HG02973 (cell line): ENCODE measurements at regions not wholly inside any gene's neighbourhood (a gene's known extent, or its start where the extent isn't known, plus 50 kb on each side); places are given as distances from the start of the nearest gene placed in this dataset.
A peak's percentile ranks its signal among the peaks of the same experiment; 100 is the strongest.

Experiments used
- ATAC-seq: cut with Tn5 transposase; IDR thresholded peaks from one replicate; pipeline ENCODE4 v1.9.1; 2021; ENCODE audit warnings: moderate library complexity; ENCODE audit not compliant: unreplicated experiment

DNA sequence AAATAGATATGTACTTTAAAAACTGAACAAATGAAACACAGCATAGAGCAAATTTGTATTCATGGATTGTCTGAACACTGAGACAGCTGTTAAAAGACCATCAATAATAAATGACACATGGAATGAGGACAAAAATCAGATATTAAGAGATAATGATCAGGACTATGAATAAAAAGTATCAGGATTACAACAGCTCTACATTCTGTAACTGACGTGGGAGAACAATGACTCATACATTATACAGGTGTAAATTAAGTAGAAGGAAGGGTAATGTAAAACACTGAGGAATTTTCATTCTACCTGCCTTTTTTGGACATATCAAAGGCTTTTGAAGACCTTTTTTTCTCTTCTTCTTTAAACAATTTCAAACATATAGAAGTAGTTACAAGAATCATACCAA is 310.9 kb upstream of the ANO3 start:
- ATAC-seq = no peak

DNA sequence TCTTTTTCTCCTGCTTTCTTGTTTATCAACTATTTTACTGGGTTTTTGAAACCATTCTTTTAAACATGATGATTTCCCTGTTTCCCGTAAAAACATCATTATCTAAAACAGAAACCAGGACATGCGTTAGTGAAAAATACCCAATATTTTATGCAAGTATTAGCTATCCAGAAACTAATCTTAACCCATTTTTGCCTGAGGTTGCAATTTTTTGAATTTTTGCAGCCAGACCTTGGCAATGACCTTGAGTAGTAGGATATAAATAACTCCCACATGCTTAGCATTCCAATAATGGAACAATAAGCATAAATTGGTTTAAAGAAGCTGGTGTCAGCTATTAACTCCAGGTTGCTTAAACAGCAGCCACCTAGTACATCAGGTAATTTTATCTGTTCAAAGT is 308.9 kb upstream of the ANO3 start:
- no peak for ATAC-seq

DNA sequence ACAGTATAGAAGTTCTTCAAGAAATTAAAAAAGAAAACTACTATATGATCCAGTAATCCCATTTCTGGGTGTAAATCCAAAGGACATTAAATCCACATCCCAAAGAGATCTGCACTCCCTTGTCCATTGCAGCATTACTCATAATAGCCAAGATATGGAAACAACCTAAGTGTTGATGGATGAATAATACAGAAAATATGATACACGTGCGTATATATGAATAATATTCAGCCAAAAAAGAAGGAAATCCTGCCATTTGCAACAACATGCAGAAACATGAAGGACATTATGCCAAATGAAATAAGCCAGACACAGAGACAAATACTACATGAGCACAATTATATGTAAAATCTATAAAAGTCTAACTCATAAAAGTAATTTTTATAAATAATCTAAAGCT is 306.3 kb upstream of the ANO3 start:
- ATAC-seq = no peak

GRCh38 chr11:26026078-26026477 is 305.9 kb upstream of the ANO3 start:
- ATAC-seq = no peak

GRCh38 chr11:26027887-26028286 is 304.0 kb upstream of the ANO3 start:
- ATAC-seq = no peak

- no peak for ATAC-seq
Observed at GRCh38 chr11:26028393-26028911, 303.5 kb upstream of the ANO3 start.

DNA sequence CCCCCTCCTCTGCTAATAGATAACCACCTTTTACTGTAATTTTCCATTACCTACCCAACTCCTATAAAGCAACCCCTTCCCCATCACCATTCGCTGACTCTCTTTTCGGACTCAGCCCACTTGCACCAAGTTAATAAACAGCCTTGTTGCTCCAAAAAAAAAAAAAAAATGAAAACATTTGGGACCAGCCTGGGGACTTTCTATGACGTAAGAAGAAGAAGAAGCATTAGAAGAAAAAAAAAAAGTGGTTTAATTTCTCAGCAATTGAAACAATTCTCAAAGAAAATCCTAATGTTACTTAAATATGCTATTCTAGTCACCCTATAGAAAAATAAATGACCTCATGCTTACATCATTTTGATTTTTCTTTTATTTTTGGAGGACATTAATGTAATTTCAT is 301.5 kb upstream of the ANO3 start:
- no peak for ATAC-seq

GRCh38 chr11:26032241-26032640 is 299.7 kb upstream of the ANO3 start:
- ATAC-seq = no peak

DNA sequence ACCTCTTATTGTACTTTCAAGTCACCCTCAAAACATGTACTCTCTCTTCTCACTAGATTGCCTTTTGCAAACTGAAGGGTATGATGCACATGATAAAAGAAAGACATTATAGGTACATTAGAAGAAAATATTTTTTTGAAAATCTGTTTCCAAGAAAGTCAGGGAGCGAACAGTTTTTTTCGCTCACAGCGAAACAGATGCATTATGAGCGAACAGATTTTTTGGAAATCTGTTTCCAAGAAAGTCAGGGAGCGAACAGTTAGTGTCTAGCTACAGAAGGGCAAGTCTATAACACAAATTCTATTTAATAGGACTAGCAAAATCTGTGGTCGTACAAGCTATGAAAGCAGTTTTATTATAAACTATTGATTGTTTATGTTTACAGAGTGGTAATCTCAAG is 296.2 kb upstream of the ANO3 start:
- ATAC-seq = no peak

DNA sequence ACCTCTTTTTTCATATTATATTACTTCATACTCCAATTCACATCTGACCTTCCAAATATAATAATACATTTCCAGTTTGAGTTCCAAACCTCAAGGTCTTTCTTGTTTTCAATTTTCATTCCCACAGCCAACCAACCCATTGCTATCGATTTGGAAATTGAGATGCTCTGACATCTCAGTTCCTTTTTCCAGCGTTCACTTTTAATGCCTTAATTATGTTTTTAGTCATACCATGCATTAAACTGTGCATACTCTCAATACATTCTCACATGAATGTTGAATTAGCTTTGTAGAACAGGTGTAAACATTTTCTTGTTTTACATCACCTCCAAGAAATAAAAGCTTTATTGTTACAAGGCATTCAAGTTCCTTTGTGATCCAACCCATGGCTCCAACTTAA is 294.2 kb upstream of the ANO3 start:
- ATAC-seq = no peak

- ATAC-seq = no peak
Observed at GRCh38 chr11:26040339-26040738, 291.6 kb upstream of the ANO3 start.

DNA sequence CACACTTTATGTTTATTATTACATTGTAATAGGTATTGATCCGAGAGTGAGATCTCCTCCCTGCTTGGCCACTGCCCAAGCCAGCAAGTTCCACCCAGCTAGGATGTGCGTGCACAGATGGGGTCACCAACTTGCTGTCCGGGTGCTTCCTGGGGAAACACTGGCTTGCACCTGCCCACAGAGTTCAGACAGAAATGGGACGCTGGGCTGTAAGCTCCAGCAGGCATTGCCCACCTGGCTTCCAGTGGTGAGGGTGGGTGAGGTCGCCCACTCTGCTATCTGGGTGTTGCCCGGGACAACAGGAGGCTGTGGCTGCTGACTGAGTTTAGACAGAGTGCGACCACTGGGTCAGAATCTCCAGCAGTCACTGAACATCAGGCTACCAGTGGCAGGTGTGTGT is 289.8 kb upstream of the ANO3 start:
- ATAC-seq = no peak

GRCh38 chr11:26043665-26044064 is 288.3 kb upstream of the ANO3 start:
- peak; percentile 76 for ATAC-seq

- ATAC-seq = no peak
Observed at GRCh38 chr11:26044389-26044788, 287.5 kb upstream of the ANO3 start.

DNA sequence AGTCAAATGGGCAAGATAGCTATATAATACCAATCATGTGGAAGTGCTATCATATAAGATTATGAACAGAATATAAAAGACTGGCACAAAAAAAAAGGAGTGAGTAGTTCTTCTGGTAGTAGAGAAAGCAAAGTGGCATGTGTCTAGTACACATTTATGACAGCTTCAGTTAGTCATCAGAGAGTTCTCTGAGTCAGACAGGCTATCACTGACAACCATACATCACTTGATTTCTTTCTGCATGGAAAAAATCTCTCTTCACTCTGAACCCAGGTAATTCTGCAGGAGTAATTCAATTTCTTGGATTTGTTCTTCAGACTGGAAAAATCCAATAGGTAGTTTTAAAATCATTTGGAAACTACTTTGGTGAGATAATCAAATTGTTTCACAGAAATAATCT is 286.8 kb upstream of the ANO3 start:
- ATAC-seq = no peak

- ATAC-seq = no peak
Observed at GRCh38 chr11:26048271-26048670, 283.7 kb upstream of the ANO3 start.

DNA sequence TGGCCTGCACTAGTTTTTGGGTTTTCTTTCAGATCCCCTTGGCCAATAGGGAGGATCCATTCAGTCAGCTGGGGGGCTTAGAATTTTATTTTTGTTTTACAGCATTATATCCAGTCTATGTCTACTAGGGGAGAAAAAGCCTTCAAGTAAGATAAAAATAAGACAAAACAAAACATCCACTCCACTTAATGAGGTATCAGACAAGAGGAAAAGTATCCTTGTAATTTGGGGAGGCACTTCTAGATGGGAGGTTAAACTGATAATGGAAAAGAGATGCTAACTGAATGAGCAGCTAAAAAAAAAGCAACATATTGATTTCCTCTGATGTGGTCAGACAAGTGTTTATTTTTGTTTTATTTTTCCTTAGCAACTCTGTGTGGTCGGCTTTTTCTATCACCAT is 278.0 kb upstream of the ANO3 start:
- ATAC-seq = no peak

DNA sequence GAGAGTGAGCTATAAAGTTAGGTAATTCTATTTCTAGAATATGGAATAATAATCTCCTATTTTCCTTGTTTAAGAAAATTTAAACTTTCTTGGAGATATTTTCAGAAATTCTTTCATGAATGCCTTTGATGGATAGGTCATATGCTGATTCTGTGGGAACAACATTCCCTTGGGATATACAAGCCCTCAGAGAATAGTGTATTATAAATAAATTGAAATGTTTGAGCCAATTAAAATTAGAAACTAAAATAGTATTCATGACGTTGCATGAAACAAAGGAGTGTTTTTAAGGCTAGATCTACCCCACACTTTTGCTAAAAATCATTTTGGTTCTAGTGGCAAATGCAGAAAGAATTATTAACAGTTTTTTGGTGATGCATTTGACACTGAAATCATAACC is 269.3 kb upstream of the ANO3 start:
- no peak for ATAC-seq

DNA sequence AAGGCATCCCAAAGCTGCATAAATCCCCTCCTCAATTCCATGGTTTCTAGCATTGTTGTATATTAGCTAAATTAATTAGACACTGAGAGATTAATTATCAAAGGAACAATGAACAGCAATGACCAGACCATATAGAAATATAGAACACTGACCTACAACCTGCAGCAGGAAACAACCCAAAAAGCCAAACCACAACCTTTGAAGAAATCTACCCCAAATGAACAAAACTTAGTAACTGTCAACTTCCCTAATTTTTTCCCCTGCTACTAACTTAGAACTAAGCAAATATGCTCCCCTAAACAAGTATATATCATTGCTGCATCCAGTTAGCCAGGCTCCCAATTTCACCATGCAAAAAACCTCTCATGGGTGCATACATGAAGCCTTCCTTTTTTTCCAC is 268.0 kb upstream of the ANO3 start:
- no peak for ATAC-seq

- ATAC-seq = no peak
Observed at GRCh38 chr11:26065944-26066343, 266.0 kb upstream of the ANO3 start.

DNA sequence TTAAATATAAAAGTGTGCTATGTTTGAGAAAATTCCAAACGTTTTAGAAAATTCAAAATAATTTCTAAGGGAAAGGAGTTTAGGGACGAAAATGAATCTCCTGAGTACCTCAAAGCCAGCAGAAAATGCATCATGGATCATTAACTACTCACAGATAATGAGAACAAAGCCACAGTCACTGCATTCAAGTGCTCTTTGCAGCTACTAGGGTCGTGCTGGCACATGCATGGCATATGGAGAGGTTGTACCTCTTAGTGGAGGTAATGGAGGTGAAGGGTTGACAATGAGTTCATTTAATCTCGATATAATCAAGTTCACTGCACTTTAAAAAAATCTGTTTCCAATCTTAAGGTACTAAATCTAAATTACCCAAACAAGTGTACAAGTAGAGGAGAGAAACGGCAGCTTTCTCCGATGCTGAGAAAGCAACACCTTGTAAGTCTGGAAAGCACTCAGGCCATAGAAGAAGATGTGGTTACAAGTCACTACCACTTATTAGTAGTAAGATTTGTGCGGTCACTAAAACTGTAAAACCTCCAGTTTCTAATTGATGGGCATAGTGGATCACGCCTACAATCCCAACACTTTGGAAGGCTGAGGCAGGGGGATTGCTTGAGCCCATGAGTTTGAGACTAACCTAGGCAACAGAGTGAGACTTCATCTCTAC is 261.1 kb upstream of the ANO3 start:
- no peak for ATAC-seq

GRCh38 chr11:26072614-26073153 is 259.2 kb upstream of the ANO3 start:
- ATAC-seq = no peak

DNA sequence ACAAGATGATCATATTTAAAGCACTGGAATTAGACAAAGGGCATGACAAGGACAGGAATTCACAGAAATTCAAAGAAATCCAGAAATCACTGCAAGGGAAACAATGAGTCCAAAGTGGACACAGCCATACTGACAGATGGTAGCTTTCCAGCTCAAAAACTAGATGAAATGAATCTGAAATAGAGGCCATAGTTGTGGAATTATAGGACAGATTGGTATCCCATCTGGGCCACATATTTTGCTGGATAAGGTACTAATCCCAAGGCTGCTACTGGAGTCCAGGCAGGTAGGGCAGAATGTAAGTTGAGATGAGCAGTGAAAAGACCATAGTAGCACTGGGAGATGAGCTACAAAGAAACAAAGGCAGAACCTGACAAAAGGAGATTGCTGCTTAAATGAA is 258.3 kb upstream of the ANO3 start:
- no peak for ATAC-seq
